Esophagus mucosa (tissue), 1 donor: ENCODE measurements at regions not wholly inside any gene's neighbourhood (a gene's known extent, or its start where the extent isn't known, plus 50 kb on each side); places are given as distances from the start of the nearest gene placed in this dataset.

Experiments used
- ATAC-seq: fragments of 200-7000 bp; cut with Tn5 transposase; one replicate; pipeline ENCODE4 v1.9.1; 2020
- donor health status: DM: yes; HTN: yes; CAD: no.

- ATAC-seq = no peak
Observed at GRCh38 chr17:79500745-79501618, 109.9 kb downstream of the RBFOX3 start.

GRCh38 chr17:79498854-79499253 lies 112.0 kb downstream of the RBFOX3 start:
- ATAC-seq = no peak

GRCh38 chr17:79497777-79498348 lies 113.0 kb downstream of the RBFOX3 start:
- ATAC-seq = no peak

DNA sequence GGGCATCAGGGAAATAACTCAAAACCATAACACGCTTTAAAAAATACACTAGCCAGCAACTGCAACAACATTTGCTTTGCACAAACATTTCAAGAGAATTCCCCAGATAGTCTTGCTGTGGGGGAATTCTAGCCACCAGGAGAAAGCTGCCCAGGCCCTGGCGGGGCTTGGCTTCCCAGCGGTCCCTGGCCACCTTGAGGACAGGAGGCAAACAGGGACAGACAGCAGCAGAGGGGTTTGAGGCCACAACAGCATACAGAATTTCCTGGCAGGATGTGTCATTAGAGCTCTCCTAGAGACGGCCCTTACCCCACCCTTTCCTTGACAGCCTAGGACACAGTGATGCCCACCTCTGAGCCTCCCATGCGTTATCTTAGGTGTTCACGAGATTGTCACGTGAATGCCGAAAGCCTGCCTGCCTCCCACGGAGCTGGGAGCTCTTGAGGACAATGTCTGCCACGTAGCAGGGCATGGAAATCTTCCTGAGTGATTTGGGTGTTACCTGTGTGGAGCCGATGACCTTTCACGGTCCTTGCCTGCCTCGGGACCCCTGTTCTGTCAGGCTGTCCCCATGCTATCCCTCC lies 114.3 kb downstream of the RBFOX3 start:
- no peak for ATAC-seq

DNA sequence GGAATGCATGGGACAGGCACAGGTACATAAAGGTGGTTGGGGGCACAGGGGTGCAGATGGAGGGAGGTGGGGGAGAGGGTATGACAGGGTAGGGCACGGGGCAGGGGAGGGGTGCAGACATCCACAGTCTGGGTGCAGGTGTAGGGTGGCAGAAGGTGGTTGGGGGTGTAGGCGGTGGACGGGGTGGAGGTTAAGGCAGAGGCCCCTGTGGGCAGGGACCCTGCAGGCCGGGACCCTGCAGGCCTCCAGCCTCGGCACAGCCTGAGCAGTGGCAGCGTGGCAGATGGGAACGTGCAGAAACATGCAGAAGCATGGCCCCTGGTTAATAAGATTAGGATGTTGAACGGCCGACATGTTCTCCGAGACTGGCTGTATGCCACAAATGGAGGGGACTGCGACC lies 115.2 kb downstream of the RBFOX3 start:
- ATAC-seq = no peak

DNA sequence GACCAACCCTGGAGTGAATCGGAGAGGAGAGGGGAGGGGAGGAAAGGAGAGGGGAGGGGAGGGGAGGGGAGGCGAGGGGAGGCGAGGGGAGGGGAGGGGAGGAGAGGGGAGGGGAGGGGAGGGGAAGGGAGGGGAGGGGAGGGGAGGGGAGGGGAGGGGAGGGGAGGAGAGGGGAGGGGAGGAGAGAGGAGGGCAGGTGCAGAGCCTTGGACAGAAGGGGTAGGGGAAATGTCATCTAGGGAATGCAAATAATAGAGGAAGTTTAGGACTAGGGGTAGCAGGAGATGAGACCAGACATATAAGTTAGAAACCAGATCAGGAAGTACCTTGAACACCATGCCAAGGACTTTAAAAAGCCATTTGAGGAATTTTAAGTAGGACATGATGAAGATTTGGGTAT lies 119.8 kb downstream of the RBFOX3 start:
- ATAC-seq = no peak

DNA sequence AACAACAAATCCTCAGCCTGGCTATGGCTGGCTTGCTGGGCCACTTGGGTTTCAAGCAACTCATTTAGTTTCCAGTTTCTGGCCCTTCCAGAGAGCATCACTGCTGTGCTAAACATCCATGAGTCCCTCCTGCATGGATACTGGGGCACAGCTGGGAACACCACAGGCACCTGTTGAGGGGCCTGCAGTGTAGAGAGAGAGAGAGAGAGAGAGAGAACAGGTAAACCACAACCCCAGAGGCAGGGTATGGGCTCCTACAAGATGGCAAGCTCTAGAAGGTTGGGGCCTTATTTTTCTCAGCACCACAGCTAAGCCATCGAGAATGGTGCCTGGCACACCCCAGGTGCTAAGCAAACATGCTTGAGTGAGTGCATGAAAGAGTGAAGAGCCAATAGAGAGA lies 120.3 kb downstream of the RBFOX3 start:
- no peak for ATAC-seq

- ATAC-seq = no peak
Observed at GRCh38 chr17:79487149-79487548, 123.7 kb downstream of the RBFOX3 start.

DNA sequence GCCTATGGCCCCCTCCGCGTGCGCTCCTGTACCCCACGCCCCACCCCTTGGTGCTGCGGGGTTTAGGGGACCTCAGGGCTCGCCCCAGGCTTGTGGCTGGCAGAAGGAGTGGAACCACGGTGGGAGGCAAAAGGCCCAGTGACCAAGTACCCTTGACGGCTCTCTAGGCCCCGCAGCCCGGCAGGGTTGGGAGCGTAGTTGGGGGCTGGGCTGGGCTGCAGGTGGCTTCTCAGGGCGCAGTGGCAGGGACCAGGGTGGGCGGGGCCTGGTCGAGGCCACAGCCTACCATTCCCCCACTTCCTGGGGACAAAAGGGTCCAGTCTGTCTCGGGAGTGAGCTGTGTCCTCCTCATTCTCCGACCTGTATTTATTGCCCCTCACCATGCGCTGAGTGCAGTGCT lies 124.9 kb downstream of the RBFOX3 start:
- ATAC-seq = no peak

- ATAC-seq = no peak
Observed at GRCh38 chr17:79485419-79485985, 125.3 kb downstream of the RBFOX3 start.

GRCh38 chr17:79484600-79485418 lies 126.0 kb downstream of the RBFOX3 start:
- no peak for ATAC-seq

DNA sequence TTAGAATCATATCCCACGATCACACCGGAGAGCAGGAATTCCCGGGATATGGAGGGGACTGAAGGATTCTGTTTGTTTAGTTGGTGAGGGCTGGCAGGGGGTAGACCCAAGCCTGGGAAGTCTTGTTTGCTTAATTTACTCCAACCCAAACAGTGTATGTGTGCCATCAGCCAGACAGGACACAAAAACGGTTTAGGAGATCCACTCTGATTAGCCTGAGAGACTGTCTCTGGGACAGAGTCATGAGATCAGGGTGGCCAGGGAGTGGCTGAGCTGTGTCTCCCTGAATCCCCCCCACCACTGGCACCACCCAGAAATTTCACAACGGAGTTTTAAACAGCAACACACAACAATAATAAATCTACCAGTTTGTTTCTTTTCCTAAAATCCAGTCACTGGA lies 127.0 kb downstream of the RBFOX3 start:
- no peak for ATAC-seq

GRCh38 chr17:79482727-79483521 lies 127.9 kb downstream of the RBFOX3 start:
- no peak for ATAC-seq

- ATAC-seq = no peak
Observed at GRCh38 chr17:79479876-79480275, 131.0 kb downstream of the RBFOX3 start.

DNA sequence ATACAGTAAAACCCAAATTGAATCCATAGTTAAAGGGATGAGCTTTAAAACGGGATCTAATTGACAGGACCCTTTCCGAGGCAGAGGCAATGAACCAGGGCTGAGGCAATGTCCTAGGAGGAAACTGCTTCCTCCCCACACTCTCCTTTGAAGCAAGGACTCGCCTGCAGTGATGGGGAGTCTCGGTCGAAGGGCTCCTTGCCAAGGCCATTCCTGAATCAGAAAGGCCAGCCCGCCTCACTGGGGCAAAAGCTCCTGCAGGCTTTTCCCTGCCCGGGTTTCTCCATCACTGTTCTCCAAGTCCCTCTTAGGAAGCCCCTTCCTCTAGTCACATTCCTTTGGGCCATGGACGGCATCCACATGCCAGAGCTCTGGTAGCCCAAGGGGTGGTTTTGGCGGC lies 132.0 kb downstream of the RBFOX3 start:
- no peak for ATAC-seq

DNA sequence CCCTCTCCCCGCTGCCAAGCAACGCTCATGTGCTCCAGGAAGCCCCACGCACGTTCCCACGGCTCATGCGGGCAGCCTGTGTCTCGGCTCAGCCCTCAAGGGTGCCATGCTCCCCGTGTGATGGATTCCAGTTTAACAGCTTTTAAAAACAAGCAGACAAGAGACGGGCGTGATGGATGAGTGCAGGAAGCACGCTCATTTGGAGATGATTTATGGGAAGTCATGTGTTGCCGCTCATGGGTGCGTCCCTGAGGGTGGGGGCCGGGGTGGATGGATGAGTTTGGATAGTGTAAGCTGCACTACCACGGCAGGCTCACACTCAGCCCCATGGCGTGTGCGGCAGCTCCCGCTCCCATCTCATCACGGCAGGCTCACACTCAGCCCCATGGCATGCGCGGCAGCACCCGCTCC lies 132.8 kb downstream of the RBFOX3 start:
- peak; percentile 80 for ATAC-seq

DNA sequence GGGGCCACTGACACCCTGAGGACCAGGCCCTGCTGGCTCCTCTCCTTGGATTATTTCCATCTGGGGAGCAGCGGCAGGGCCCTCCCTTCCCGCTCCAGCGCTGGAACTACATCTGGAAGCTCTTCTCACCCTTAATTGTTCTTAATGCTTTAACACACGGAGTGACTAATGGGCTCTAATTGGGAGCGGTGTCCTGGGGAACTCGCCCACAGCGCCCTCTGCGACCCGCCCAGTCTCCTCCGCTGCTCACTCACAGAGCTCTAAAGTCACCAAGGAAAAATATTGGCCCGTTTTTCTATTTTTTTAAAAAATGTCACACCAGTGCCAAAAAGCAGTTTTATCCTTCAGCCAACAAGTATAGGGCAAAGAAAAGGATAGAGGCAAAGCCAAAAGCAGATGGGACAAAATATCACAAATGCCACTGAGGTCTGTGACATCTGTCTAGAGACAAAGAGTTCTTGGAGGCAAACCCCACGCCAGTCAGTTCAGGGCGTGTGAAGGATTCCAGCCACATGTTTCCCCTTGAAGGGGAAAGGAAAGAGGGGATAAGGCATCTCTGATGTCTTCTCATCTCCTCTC lies 134.7 kb downstream of the RBFOX3 start:
- ATAC-seq = no peak

DNA sequence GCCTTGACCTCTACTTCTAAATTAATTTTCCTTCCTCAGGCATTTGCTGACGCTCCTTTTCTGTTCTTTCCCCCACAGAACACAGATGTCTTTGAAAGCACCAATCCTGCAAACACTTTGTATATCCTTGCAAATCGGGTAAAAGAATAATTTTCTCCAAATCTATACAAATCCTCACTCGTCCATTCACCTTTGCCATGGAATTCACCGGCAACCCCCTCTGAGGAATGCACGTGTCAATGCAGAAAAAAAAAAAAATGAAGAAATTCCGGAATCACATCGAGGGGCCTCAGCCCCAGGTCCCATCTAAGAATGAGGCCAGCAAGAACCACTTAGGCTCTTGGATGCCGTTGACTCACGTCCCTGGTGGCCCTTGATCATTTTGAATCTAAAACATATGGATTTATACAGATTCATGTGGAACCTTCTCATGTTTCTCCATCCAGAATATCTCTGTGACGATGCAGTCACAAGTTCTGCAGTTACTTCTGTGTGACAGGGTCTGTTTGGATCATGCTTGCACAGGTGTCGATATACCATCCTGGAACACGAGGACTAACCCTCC lies 136.9 kb downstream of the RBFOX3 start:
- no peak for ATAC-seq

DNA sequence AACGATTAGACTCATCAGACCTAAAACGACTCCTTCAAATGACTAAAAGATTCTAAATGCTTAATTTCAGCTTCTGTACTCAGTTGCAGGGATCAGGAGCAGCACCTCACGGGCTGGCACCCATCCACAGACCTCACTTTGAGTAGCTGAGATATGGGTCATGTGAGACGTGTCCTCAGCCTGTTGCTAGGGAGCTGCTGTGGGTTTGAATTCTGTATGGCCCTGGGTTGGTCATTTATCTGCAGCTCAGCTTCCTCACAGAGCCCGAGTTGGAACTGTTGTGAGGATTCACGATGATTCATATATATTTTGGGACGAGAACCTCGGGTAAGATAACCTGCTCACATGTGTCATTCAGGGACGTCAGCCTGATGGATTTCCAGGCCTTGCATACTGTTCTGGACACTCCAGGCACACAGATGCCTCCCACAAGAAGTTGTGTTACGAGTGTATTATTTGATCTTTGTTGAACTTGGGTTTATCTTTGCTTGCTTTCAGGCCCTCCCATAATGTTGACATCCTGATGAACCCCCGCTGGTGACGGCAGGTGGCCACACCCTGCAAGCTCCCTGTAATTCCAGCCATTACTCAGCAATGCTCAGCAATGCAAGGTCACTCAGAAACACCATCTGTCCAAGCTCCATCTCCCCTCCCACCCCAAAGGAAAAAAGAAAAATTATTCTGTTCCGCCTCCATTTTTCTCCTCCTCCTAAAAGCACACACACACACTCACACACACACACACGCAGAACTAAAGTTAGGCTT lies 137.6 kb downstream of the RBFOX3 start:
- peak; percentile 39 for ATAC-seq

- no peak for ATAC-seq
Observed at GRCh38 chr17:79470754-79471153, 140.1 kb downstream of the RBFOX3 start.
